IMR-90 (cell line): ENCODE measurements at regions not wholly inside any gene's neighbourhood (a gene's known extent, or its start where the extent isn't known, plus 50 kb on each side); places are given as distances from the start of the nearest gene placed in this dataset.
A peak's percentile ranks its signal among the peaks of the same experiment; 100 is the strongest.

Experiments used
- ATAC-seq: fragments of 200-7000 bp; cut with Tn5 transposase; 2 replicates; pipeline ENCODE4 v1.9.1; 2020; ENCODE audit warnings: low read depth, mild to moderate bottlenecking, moderate library complexity
- BruUV-seq: library from RNA; stranded (reverse); fragments of 400-500 nt; replicated peaks from 2 replicates; lab custom pipeline; 2021; lab: Mats Ljungman, UMichigan
- CTCF ChIA-PET: fragments of 300-600 bp; formaldehyde crosslinking; extraction: SDS; loops from one replicate; lab custom pipeline; 2021; ENCODE audit warnings: antibody characterized with exemption; lab: Yijun Ruan, JAX
- POLR2A ChIA-PET: fragments of 300-600 bp; sonication (Branson Sonifier 250); formaldehyde crosslinking; loops from one replicate; lab custom pipeline; 2022; ENCODE audit warnings: antibody characterized with exemption; ENCODE audit not compliant: unreplicated experiment; lab: Charles Lee
- DNase-seq: peaks from one replicate; pipeline ENCODE4 v3.0.0; 2013
- H2AFZ ChIP-seq: replicated peaks from 2 replicates; pipeline ENCODE3; 2013; ENCODE audit warnings: low read length, mild to moderate bottlenecking; ENCODE audit not compliant: poor library complexity
- H2AK5ac ChIP-seq: 2 replicates; pipeline ENCODE4 v1.6.1; 2013; ENCODE audit warnings: low read depth, low read length, inconsistent platforms
- H2AK9ac ChIP-seq: replicated peaks from 2 replicates; pipeline ENCODE3; 2013; ENCODE audit warnings: mild to moderate bottlenecking, low read depth, low read length, moderate library complexity; ENCODE audit not compliant: poor library complexity
- H2BK120ac ChIP-seq: 2 replicates; pipeline ENCODE4 v1.6.1; 2013; ENCODE audit warnings: low read depth, low read length, inconsistent platforms
- H2BK15ac ChIP-seq: 3 replicates; pipeline ENCODE4 v1.6.1; 2013; ENCODE audit warnings: low read depth, low read length, inconsistent platforms
- H2BK20ac ChIP-seq: 2 replicates; pipeline ENCODE4 v1.6.1; 2013; ENCODE audit warnings: low read depth, mild to moderate bottlenecking, inconsistent platforms, low read length, moderate library complexity
- H2BK5ac ChIP-seq: 2 replicates; pipeline ENCODE4 v1.6.1; 2013; ENCODE audit warnings: mild to moderate bottlenecking, low read depth, low read length, inconsistent platforms; ENCODE audit not compliant: poor library complexity, severe bottlenecking
- H3K14ac ChIP-seq: replicated peaks from 2 replicates; pipeline ENCODE4 v1.6.1; 2013; ENCODE audit warnings: low read depth, low read length, inconsistent platforms
- H3K18ac ChIP-seq: 2 replicates; pipeline ENCODE4 v1.6.1; 2013; ENCODE audit warnings: low read depth, low read length, control low read depth
- H3K23ac ChIP-seq: 2 replicates; pipeline ENCODE4 v1.6.1; 2013; ENCODE audit warnings: low read depth, low read length, inconsistent platforms
- H3K27ac ChIP-seq: 2 replicates; pipeline ENCODE4 v1.5.1; 2013; ENCODE audit warnings: mild to moderate bottlenecking, control low read depth, low read length; ENCODE audit not compliant: insufficient read depth
- H3K27me3 ChIP-seq: 2 replicates; pipeline ENCODE4 v1.6.1; 2013; ENCODE audit warnings: low read length; ENCODE audit not compliant: control insufficient read depth, insufficient read depth
- H3K36me3 ChIP-seq: 2 replicates; pipeline ENCODE4 v1.6.1; 2013; ENCODE audit warnings: low read length, mixed read lengths; ENCODE audit not compliant: control insufficient read depth, insufficient read depth
- H3K4ac ChIP-seq: 2 replicates; pipeline ENCODE4 v1.6.1; 2013; ENCODE audit warnings: low read depth, low read length, inconsistent platforms
- H3K4me1 ChIP-seq: 2 replicates; pipeline ENCODE4 v1.6.1; 2013; ENCODE audit warnings: low read length, mixed read lengths; ENCODE audit not compliant: control insufficient read depth, insufficient read depth
- H3K4me2 ChIP-seq: 2 replicates; pipeline ENCODE4 v1.6.1; 2013; ENCODE audit warnings: low read depth, mild to moderate bottlenecking, control low read depth, low read length, moderate library complexity
- H3K4me3 ChIP-seq: 2 replicates; pipeline ENCODE4 v1.5.1; 2013; ENCODE audit warnings: low read depth, mild to moderate bottlenecking, control low read depth, low read length, moderate library complexity; ENCODE audit not compliant: insufficient read depth
- H3K56ac ChIP-seq: 2 replicates; pipeline ENCODE4 v1.6.1; 2013; ENCODE audit warnings: low read length, inconsistent platforms; ENCODE audit not compliant: insufficient read depth; ENCODE audit errors: extremely low read depth
- H3K79me1 ChIP-seq, 2 experiments: 2 replicates each; pipeline ENCODE4 v1.6.1; 2013; ENCODE audit warnings: low read length in 2 of 2, inconsistent platforms in 1 of 2, low read depth in 1 of 2
- H3K9ac ChIP-seq: 2 replicates; pipeline ENCODE4 v1.6.1; 2013; ENCODE audit warnings: low read depth, low read length, control low read depth
- H3K9me1 ChIP-seq: 2 replicates; pipeline ENCODE4 v1.6.1; 2013; ENCODE audit warnings: low read length, inconsistent platforms; ENCODE audit not compliant: insufficient read depth
- H3K9me3 ChIP-seq: 2 replicates; pipeline ENCODE4 v1.6.1; 2013; ENCODE audit warnings: low read length; ENCODE audit not compliant: control insufficient read depth, insufficient read depth
- H4K20me1 ChIP-seq: 2 replicates; pipeline ENCODE4 v1.6.1; 2013; ENCODE audit warnings: low read length, inconsistent platforms; ENCODE audit not compliant: insufficient read depth
- H4K5ac ChIP-seq: 2 replicates; pipeline ENCODE4 v1.6.1; 2013; ENCODE audit warnings: mild to moderate bottlenecking, low read depth, low read length, control low read depth
- H4K8ac ChIP-seq, 2 experiments: 2 replicates each; pipeline ENCODE4 v1.6.1; 2013; ENCODE audit warnings: low read depth in 2 of 2, low read length in 2 of 2, control low read depth in 1 of 2, inconsistent platforms in 1 of 2
- H4K91ac ChIP-seq: 2 replicates; pipeline ENCODE4 v1.6.1; 2013; ENCODE audit warnings: low read depth, low read length, inconsistent platforms; ENCODE audit not compliant: insufficient read depth
- BHLHE40 ChIP-seq: fragments of 150-350 bp; IDR thresholded peaks from 2 replicates; pipeline ENCODE4 v1.6.1; 2016; ENCODE audit warnings: mild to moderate bottlenecking, low read depth, low read length
- CEBPB ChIP-seq: IDR thresholded peaks from 2 replicates; pipeline ENCODE4 v1.6.1; 2012; ENCODE audit warnings: low read depth, low read length, improper control_type of control experiment
- CHD1 ChIP-seq: IDR thresholded peaks from 2 replicates; pipeline ENCODE4 v1.6.1; 2012; ENCODE audit warnings: low read depth, low read length, improper control_type of control experiment
- CTCF ChIP-seq: conservative IDR thresholded peaks from 2 replicates; pipeline ENCODE4 v1.5.1; 2012; ENCODE audit warnings: mild to moderate bottlenecking, low read depth, low read length, improper control_type of control experiment
- ELK1 ChIP-seq: fragments of 150-350 bp; IDR thresholded peaks from 2 replicates; pipeline ENCODE4 v1.6.1; 2016; ENCODE audit warnings: low read depth, mild to moderate bottlenecking, low read length, moderate library complexity, borderline replicate concordance
- FOS ChIP-seq: fragments of 150-350 bp; IDR thresholded peaks from 2 replicates; pipeline ENCODE4 v1.6.1; 2016; ENCODE audit warnings: low read depth, low read length
- MAFK ChIP-seq: IDR thresholded peaks from 2 replicates; pipeline ENCODE4 v1.6.1; 2012; ENCODE audit warnings: low read depth, low read length, improper control_type of control experiment
- MAZ ChIP-seq: IDR thresholded peaks from 2 replicates; pipeline ENCODE4 v1.6.1; 2012; ENCODE audit warnings: low read depth, mild to moderate bottlenecking, low read length, improper control_type of control experiment, moderate library complexity, borderline replicate concordance
- MXI1 ChIP-seq: IDR thresholded peaks from 2 replicates; pipeline ENCODE4 v1.6.1; 2012; ENCODE audit warnings: low read depth, mild to moderate bottlenecking, low read length, moderate library complexity, borderline replicate concordance
- NFE2L2 ChIP-seq: fragments of 150-350 bp; IDR thresholded peaks from 2 replicates; pipeline ENCODE4 v1.6.1; 2016; ENCODE audit warnings: low read depth, mild to moderate bottlenecking, low read length
- POLR2A ChIP-seq: IDR thresholded peaks from 2 replicates; pipeline ENCODE4 v1.6.1; 2012; ENCODE audit warnings: mild to moderate bottlenecking, low read depth, low read length
- RAD21 ChIP-seq: IDR thresholded peaks from 2 replicates; pipeline ENCODE4 v1.6.1; 2012; ENCODE audit warnings: low read length, improper control_type of control experiment
- RCOR1 ChIP-seq: IDR thresholded peaks from 2 replicates; pipeline ENCODE4 v1.6.1; 2012; ENCODE audit warnings: mild to moderate bottlenecking, low read length, improper control_type of control experiment; ENCODE audit not compliant: insufficient replicate concordance
- RFX5 ChIP-seq: IDR thresholded peaks from 2 replicates; pipeline ENCODE4 v1.8.0; 2012; ENCODE audit warnings: low read depth, mild to moderate bottlenecking, low read length, moderate library complexity
- SMC3 ChIP-seq: fragments of 150-350 bp; IDR thresholded peaks from 2 replicates; pipeline ENCODE4 v1.6.1; 2016; ENCODE audit warnings: low read depth, mild to moderate bottlenecking, antibody characterized with exemption, low read length, moderate library complexity
- WGBS, 2 experiments: methylation state at CpG; one replicate each; pipeline versions ENCODE4 v1.1.5 to v1.1.7; 2013; ENCODE audit warnings: missing lambda C conversion rate in 2 of 2; ENCODE audit not compliant: insufficient read length in 1 of 2; ENCODE audit errors: extremely low coverage in 2 of 2; 5-methylcytosine and 5-hydroxymethylcytosine counted together
- dilution Hi-C: fragments of 300-500 bp; cut with HindIII; formaldehyde crosslinking; loops from one replicate; pipeline ENCODE4 v1.14.3; 2018; ENCODE audit warnings: low sequenced_read_pairs; ENCODE audit not compliant: unreplicated experiment
- in situ Hi-C: fragments of 300-500 bp; cut with MboI; formaldehyde crosslinking; loops from 3 replicates; pipeline ENCODE4 v1.14.3; 2019; ENCODE audit warnings: low sequenced_read_pairs, inconsistent platforms, mixed read lengths
- intact Hi-C: fragments of 100-400 bp; cut with micrococcal nuclease; formaldehyde crosslinking; loops from 2 replicates; pipeline ENCODE4 v1.10.0; 2022
- TF ChIP-seq, protein P1 (sequence below): fragments of 150-350 bp; IDR thresholded peaks from 2 replicates; pipeline ENCODE4 v1.6.1; 2017; ENCODE audit warnings: mild to moderate bottlenecking, antibody characterized with exemption, low read length, low read depth

DNA sequence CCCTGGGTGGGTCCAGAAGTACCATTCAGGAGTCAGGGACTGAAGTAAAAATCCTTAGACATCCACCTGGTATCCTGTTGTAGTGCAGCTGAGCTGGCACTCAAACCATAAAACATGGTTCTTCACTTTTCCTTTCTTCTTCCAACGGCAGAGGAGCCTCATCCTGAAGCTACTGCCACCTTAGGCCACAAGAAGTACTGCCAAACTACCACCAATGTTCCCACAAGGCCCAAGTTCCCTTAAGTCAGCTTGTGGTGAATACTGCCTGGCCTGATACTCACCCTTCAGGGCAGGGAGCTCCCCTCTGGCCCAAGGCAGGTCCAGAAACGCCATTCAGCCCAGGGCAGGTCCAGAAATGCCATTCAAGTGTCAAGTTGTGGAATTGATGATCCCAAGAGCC, 1053.4 kb upstream of the CITED2 start:
- Histone ChIP-seq H4K8ac (no peak overlapping the region), H3K27me3 (no peaks in the 10 kb centered on the region), H3K4me3 (no peak overlapping the region), H3K4ac (peak overlapping the region; percentile 24; the same call in 1 of the 2 replicates), H3K18ac (no peak overlapping the region), H2AFZ (peak overlapping the region; percentile 72), H3K27ac (no peak overlapping the region), H3K56ac (no peak overlapping the region), H2AK5ac (peak overlapping the region; percentile 62; the same call in 1 of the 2 replicates), H2BK15ac (no peak overlapping the region), H3K4me1 (no peaks in the 10 kb centered on the region), H3K36me3 (no peaks in the 10 kb centered on the region), H3K9me3 (no peaks in the 10 kb centered on the region), H2BK120ac (no peak overlapping the region; the same call in none of the 2 replicates), H3K9ac (no peak overlapping the region), H3K79me1 (no peaks in the 10 kb centered on the region), H2AK9ac (no peak overlapping the region), H4K91ac (peak overlapping the region; percentile 28; the same call in 1 of the 2 replicates), H3K9me1 (no peaks in the 10 kb centered on the region), H4K5ac (no peak overlapping the region), H3K14ac (no peak overlapping the region), H2BK5ac (no peak overlapping the region), H3K23ac (no peak overlapping the region), H4K20me1 (no peaks in the 10 kb centered on the region), H2BK20ac (no peak overlapping the region), H3K4me2 (no peak overlapping the region)
- DNase-seq (no peak), ATAC-seq (no peak)
- dilution Hi-C loops (no loop called here), intact Hi-C loops (no loop called here), in situ Hi-C loops (no loop called here)
- POLR2A ChIA-PET = no interaction called here
- TF ChIP-seq MAZ (no peak), RAD21 (no peak), CTCF (no peak), FOS (no peak), CEBPB (no peak), POLR2A (no peak), BHLHE40 (no peak), SMC3 (no peak), RFX5 (no peak), RCOR1 (no peak), MAFK (no peak), ELK1 (no peak), MXI1 (no peak), CHD1 (no peak), NFE2L2 (no peak)
- TF ChIP-seq, protein P1, sequence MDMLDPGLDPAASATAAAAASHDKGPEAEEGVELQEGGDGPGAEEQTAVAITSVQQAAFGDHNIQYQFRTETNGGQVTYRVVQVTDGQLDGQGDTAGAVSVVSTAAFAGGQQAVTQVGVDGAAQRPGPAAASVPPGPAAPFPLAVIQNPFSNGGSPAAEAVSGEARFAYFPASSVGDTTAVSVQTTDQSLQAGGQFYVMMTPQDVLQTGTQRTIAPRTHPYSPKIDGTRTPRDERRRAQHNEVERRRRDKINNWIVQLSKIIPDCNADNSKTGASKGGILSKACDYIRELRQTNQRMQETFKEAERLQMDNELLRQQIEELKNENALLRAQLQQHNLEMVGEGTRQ = no peak
- WGBS, 2 experiments = no CpG with 5 or more reads among the region's 2 CpGs
- BruUV-seq = no TSS peak
- CTCF ChIA-PET = interaction anchor here (0.7 kb wide), 1 partner anchor 46 kb away, joined by 3 read pairs; no protein-coding TSS in a partner anchor
